Progenitor cell of endocrine pancreas (in vitro differentiated cells): ENCODE measurements at regions not wholly inside any gene's neighbourhood (a gene's known extent, or its start where the extent isn't known, plus 50 kb on each side); places are given as distances from the start of the nearest gene placed in this dataset.

Experiments
- DNase-seq: peaks from one replicate; pipeline ENCODE4 v3.0.0; 2021; ENCODE audit warnings: low spot score; ENCODE audit not compliant: unreplicated experiment
- H3K27ac Mint-ChIP-seq: 2 replicates; pipeline ENCODE4 v1.8.0; 2021; ENCODE audit warnings: mild to moderate bottlenecking, moderate library complexity, mixed read lengths
- H3K27me3 Mint-ChIP-seq: 2 replicates; pipeline ENCODE4 v1.8.0; 2021; ENCODE audit warnings: mixed read lengths
- H3K36me3 Mint-ChIP-seq: 2 replicates; pipeline ENCODE4 v1.8.0; 2022; ENCODE audit warnings: mixed read lengths; ENCODE audit not compliant: insufficient read depth
- H3K4me1 Mint-ChIP-seq: 2 replicates; pipeline ENCODE4 v1.8.0; 2021; ENCODE audit warnings: low read depth, mixed read lengths
- H3K4me3 Mint-ChIP-seq: 2 replicates; pipeline ENCODE4 v1.8.0; 2021; ENCODE audit warnings: low read depth, mild to moderate bottlenecking, moderate library complexity, mixed read lengths
- H3K9me3 Mint-ChIP-seq: 2 replicates; pipeline ENCODE4 v1.8.0; 2021; ENCODE audit warnings: low read depth, mixed read lengths
- CTCF ChIP-seq: fragments of 200-600 bp; sonication (generic); IDR thresholded peaks from one replicate; pipeline ENCODE4 v1.5.0; 2021; ENCODE audit warnings: antibody characterized with exemption, mild to moderate bottlenecking; ENCODE audit not compliant: unreplicated experiment

DNA sequence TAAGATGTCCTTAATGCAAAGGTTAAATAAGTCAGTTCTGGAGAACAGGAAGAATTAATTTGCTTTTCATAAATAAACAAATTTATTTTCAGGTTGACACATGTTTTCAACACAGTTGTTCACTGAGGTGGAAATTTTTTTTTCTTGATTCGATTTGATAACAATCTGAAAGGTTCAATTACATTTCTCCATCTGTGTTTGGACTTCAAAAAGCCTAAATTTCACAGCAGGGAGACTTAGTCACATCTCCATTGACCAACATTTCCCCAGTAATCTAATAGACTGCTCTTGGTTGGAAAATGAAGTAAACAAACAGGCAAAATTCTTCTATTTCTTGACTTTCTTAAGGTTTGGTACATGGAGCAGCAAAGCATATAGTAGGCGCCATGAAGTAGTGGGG, 134.9 kb upstream of the CPNE8 start:
- Mint-ChIP-seq H3K27me3 (no peaks in the 10 kb centered on the region), H3K4me3 (no peak overlapping the region), H3K9me3 (no peaks in the 10 kb centered on the region), H3K27ac (no peak overlapping the region), H3K36me3 (no peaks in the 10 kb centered on the region), H3K4me1 (peaks cover 6% of the 10 kb centered on the region)
- TF ChIP-seq CTCF: no peak
- no peak for DNase-seq

DNA sequence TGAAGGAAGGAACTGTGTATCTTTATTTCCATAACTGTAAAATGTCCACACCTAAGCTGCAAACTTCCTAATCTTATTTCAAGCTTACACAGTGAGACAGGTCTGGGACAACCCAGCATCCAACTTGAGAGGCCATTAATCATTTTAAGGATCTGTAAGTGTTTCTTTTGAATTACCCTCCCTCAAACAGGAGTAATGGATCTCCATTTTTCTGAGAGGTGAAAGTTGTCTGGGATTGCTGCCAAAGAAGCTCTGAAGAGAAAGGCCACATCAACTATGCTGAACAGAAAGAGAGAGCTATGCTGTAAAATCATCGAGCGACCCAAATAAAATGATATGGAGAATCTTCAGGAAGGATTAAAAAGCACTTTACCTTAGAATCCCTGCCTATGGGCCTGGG, 131.7 kb upstream of the CPNE8 start:
- H3K9me3 Mint-ChIP-seq: no peaks in the 10 kb centered on the region
- H3K27ac Mint-ChIP-seq: no peak overlapping the region
- no peaks in the 10 kb centered on the region for H3K36me3 Mint-ChIP-seq
- no peak for DNase-seq
- H3K4me1 Mint-ChIP-seq: no peaks in the 10 kb centered on the region
- no peak for TF ChIP-seq CTCF
- no peak overlapping the region for H3K4me3 Mint-ChIP-seq
- no peaks in the 10 kb centered on the region for H3K27me3 Mint-ChIP-seq

GRCh38 chr12:39036105-39036504, 130.7 kb upstream of the CPNE8 start:
- no peaks in the 10 kb centered on the region for H3K4me1 Mint-ChIP-seq

DNA sequence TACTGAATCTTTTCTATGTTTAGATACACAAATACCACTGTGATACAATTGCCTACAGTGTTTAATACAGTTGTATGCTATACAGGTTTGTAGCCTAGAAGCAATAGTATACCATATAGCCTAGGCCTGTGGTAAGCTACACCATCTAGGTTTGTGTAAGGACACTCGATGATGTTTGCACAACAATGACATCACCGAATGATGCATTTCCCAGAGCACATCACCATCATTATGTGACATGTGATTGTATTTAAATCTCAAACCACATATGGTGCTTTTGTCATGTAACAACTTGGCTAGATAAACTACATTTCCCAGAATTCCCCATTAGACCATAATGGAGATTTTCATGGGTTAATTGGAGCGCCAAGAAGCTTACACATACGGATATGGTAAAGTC, 128.4 kb upstream of the CPNE8 start:
- Mint-ChIP-seq H3K36me3 (no peaks in the 10 kb centered on the region), H3K4me1 (peaks cover 3% of the 10 kb centered on the region), H3K27ac (no peak overlapping the region), H3K27me3 (no peaks in the 10 kb centered on the region), H3K9me3 (no peaks in the 10 kb centered on the region), H3K4me3 (no peak overlapping the region)
- no peak for DNase-seq
- TF ChIP-seq CTCF: no peak

More at GRCh38 chr12:39036105-39036504, 130.7 kb upstream of the CPNE8 start:
- H3K4me3 Mint-ChIP-seq: no peak overlapping the region
- H3K36me3 Mint-ChIP-seq: no peaks in the 10 kb centered on the region
- H3K27me3 Mint-ChIP-seq: no peaks in the 10 kb centered on the region
- no peak overlapping the region for H3K27ac Mint-ChIP-seq
- no peak for DNase-seq
- H3K9me3 Mint-ChIP-seq: no peaks in the 10 kb centered on the region
- TF ChIP-seq CTCF: no peak

DNA sequence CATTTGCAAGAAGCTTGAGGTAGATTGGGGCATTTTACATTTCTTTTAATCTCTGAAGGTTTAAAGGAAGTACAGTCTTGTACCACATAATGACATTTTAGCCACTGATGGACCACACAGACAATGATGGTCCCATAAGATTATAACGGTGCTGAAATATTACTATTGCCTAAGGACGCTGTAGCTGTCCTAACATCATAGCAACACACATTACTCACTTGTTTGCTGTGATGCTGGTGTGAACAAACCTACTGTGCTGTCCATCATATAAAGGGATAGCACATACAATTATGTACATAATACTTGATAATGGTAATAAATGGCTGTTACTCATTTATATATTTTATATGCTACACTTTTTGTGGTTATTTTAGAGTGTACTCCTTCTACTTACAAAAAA, 127.1 kb upstream of the CPNE8 start:
- no peak for DNase-seq
- Mint-ChIP-seq H3K4me3 (no peak overlapping the region), H3K4me1 (peaks cover 7% of the 10 kb centered on the region), H3K9me3 (no peaks in the 10 kb centered on the region), H3K27me3 (no peaks in the 10 kb centered on the region), H3K27ac (no peak overlapping the region), H3K36me3 (no peaks in the 10 kb centered on the region)
- TF ChIP-seq CTCF: no peak
